GM21723 (cell line): ENCODE measurements at regions not wholly inside any gene's neighbourhood (a gene's known extent, or its start where the extent isn't known, plus 50 kb on each side); places are given as distances from the start of the nearest gene placed in this dataset.

Experiments used
- ATAC-seq: cut with Tn5 transposase; IDR thresholded peaks from one replicate; pipeline ENCODE4 v1.9.1; 2021; ENCODE audit warnings: mild to moderate bottlenecking, moderate library complexity; ENCODE audit not compliant: unreplicated experiment

- no peak for ATAC-seq
Observed at GRCh38 chr4:4606321-4606720, 64.5 kb upstream of the STX18 start.

- no peak for ATAC-seq
Observed at GRCh38 chr4:4605849-4606248, 64.0 kb upstream of the STX18 start.

GRCh38 chr4:4603592-4603991, 61.7 kb upstream of the STX18 start:
- ATAC-seq, result no peak

- no peak for ATAC-seq
Observed at GRCh38 chr4:4603067-4603466, 61.2 kb upstream of the STX18 start.

- ATAC-seq, result no peak
Observed at GRCh38 chr4:4602468-4602867, 60.6 kb upstream of the STX18 start.

- ATAC-seq, result no peak
Observed at GRCh38 chr4:4601803-4602369, 60.0 kb upstream of the STX18 start.

GRCh38 chr4:4599481-4600275, 57.8 kb upstream of the STX18 start:
- no peak for ATAC-seq

- ATAC-seq, result no peak
Observed at GRCh38 chr4:4598851-4599411, 57.1 kb upstream of the STX18 start.

- ATAC-seq, result no peak
Observed at GRCh38 chr4:4596720-4597119, 54.9 kb upstream of the STX18 start.

GRCh38 chr4:4595252-4595651, 53.4 kb upstream of the STX18 start:
- no peak for ATAC-seq

GRCh38 chr4:4594285-4594920, 52.6 kb upstream of the STX18 start:
- ATAC-seq, result no peak

GRCh38 chr4:4593596-4594284, 51.9 kb upstream of the STX18 start:
- no peak for ATAC-seq

GRCh38 chr4:4592414-4592813, 50.6 kb upstream of the STX18 start:
- no peak for ATAC-seq
